ENCODE measurements at regions not wholly inside any gene's neighbourhood (a gene's known extent, or its start where the extent isn't known, plus 50 kb on each side); places are given as distances from the start of the nearest gene placed in this dataset.

DNA sequence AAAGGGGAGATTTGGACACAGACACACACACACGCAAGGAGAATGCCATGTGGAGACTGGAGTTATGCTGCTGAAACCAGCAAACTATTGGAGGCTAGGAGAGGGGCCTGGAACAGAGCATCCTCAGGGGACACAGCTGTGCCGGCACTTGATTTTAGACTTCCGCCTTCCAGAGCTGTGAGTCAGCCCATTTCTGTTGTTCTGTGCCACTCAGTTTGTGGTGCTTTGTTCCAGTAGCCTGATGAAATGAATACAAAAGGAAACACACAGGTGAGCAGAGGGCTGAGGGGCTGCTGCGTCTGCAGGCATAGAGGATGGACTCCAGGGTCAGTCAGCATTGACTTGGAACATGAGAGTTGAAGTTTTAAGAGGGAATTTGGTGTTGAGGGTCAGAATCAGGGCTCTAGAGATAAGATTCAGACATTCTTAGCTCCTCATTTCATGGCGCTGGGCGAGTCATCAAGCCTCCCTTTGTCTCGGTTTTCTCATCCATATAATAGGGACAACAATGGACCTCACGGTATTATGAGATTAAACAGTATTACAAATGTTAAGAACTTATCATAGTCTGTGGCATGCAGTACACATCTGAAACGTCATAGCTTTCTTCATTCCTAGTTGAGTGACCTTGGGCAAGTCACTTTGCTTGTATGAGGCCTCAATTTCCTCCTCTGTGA is 191.0 kb downstream of the MIAT start:
- DNase-seq = no peak

DNA sequence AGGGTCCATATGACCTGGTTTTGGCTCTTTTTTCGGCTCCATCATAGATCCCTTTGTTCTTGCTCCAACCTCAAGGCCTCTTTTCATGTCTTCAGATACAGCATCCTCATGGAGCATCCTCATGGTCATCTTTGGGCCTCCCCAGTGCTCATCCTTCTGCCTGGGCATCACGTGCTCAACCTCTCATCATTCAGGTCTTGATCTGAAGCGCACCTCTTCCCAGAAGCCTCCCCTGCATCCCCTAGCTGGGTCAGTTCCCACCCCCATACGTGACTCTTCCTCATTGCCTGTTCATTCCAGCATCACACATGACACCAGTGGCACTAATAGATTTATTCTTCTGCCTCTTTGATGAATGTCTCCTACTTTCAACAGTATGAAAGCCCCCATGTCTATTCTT is 192.2 kb downstream of the MIAT start:
- no peak for DNase-seq

DNA sequence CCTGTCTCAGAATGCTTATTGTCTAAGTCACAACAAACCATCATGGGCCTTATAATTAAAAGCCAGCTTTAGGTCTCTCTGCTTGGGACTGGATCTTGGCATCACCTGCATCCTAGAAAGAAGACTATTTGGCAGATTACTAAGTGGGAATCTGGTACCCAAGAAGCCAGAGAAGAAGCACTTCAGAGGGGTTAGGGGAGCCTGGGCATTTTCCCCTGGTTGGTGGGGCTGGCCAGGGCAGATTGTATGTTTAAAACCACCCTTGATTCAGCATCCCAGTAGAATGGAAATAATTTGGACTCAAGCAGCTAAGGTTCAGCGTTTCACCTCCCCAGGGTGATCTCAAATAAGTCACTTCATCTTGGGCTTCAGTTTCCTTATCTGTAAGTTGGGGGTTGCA is 193.7 kb downstream of the MIAT start:
- no peak for DNase-seq

DNA sequence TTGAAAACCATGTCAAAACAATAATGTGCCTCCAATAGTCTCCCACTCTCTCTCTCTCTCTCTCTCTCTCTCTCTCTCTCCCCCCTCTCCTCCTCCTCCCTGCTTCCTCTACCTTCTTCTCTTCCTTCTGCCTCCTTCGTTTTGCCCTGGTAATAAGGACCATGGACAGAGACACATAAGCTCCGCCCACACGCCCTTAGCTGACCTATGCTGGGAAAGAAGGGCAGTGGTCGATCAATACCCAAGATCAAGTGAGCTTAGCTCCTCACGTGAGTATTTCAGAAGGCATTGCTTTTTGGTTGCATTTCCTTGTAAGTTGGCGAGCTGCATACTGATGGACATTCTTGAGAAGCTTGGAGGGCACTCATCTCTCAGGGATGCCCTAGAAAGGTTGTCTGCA is 194.8 kb downstream of the MIAT start:
- DNase-seq = no peak

DNA sequence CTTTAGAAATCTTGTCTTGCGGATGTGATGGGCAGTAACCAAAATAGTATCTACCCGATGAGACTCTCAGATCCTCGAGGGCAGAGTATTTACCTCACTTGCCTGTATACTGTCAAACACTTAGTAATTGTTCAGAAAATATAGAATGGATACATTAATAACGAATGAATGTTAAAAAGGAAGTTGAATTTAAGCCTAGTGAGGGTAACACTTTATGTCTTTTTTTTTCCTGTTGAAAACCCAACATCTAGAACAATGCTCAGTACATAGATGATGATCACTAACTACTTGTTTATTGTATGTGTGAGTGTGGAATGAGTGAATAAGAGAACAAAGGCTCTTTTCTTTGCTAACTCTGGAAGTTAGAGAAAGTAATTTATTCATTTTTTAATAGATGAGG is 195.7 kb downstream of the MIAT start:
- no peak for DNase-seq

DNA sequence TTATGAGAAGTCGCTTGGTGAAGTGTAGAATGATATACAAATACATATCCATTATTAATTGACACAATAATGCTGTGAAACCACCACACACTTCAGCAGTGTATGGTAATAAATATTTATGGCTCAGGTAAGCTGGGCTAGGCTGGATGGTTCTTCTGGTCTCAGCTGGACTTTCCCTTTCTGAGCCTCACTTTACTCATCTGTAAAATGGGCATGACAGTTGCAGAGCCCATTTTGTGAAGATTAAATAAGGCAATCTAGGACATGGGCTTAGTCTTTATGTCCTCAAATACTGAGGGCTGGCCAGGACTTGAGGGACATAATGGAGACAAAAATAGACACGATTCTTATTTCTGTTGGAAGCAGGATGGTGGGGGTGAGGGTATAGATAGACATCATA is 196.1 kb downstream of the MIAT start:
- DNase-seq = no peak

DNA sequence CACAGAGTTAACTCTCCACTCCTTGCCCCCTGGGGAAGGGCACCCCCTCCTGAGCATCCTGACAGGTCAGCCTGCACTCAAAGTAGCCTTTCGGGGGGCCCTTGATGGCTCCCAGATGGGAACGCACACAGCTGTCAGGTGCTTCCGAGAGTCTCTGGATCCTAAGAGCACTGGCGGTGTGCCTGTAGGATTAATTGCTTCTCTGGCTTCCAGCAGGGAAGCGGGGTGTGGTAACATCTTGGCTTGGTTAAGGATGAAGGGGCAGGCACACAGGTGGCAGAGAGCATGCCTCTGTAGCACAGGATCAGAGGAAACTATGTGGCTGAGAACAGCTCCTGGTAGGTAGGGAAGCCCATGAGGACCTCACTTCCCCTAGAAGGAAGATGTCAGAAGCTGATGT is 199.8 kb downstream of the MIAT start:
- DNase-seq = no peak

DNA sequence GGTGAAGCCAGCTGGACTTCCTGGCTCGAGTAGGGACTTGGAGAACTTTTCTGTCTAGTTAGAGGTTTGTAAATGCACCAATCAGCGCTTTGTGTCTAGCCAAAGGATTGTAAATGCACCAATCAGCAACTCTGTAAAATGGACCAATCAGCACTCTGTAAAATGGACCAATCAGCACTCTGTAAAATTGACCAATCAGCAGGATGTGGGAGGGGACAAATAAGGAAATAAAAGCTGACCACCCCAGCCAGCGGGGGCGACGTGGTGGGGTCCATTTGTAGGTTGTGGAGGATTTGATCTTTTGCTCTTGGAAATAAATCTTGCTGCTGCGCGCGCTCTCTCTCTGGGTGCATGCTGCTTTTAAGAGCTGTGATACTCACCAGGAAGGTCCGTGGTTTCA is 202.9 kb downstream of the MIAT start:
- no peak for DNase-seq

DNA sequence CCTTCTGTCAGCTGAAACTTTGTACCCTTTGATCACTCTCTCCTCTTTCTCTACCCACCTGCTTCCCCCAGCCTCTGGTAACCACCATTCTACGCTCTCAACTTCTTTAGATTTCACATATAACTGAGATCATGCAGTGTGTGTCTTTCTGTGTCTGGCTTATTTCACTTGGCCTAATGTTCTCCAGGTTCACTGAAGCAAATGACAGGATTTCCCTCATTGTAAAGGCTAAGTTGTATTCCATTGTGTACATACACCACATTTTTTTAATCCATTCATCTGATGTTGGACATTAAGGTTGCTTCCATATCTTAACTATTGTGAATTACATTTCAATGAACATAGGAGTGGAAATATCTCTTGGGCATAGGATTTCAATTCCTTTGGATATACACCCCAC is 207.6 kb downstream of the MIAT start:
- no peak for DNase-seq

DNA sequence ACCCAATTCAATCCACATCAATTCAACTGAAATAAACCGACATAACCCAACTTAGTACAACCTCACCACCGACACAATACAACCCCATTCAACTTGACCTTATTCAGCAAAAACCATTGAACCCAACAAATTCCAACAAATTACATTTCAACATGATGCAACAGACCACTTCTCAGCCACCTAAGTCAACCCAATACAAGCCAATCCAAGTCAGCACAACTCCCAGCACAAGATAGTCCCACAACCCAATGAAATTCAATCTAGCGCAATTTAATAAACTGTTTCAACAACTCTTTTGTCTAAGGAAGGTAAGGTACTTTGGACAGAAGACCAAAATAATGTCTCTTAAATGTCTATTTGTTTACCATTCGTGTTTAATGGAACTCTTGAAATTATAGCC is 226.0 kb downstream of the MIAT start:
- DNase-seq = no peak

DNA sequence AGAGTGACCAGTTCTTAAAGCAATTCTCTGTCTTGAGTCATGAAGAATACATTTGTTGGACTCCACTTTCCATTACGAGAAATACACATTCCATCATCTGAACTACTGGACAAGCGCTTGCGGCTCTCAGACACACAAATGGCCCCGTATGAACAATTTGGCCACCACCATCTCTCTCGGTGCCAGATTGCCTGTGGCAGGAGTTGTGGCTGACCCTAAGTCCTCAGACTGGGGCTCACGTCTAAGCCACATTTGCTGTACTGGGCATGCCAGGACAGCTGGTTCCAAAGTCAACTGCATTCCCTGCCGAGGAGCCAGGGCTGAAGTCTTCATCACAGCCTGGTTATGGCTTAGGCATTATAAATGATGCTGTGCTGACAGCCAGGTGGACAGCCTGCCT is 227.5 kb downstream of the MIAT start:
- DNase-seq = no peak

DNA sequence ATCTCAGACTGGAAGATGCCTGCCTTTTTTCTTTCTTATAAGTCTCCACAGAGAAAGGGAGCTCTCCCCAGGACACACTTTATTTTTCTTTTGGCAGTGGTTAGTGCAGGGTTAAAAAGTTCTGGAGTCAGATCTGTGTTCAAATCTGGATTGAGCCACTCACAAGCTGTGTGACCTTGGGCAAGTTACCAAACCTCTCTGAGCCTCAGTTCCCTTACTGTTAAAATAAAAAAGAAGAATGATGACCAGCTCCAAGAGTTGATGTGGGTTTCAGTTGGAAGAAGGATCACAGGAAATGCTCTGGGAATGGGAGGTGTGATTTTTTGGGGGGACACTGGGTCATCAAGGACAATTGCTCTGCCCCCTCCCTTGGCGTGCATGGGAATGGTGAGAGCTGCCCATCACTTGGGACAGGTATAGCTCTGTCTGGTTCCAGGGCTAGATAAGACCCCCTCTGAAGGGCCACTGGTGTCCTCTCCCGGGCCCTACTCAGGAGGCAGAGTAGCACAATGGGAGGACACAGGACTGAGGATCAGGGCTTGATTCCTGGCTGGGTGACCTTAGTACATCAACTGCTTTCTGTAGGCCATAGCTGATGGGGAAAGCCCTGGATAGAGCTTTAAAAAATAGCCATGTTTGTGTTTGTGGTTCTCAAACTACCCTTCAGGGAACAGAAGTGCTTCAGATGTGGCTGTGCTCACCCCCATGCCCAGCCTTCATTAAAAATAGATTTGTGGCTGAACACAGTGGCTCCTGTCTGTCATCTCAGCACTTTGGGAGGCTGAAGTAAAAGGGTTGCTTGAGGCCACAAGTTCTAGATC is 228.3 kb downstream of the MIAT start:
- DNase-seq = no peak

DNA sequence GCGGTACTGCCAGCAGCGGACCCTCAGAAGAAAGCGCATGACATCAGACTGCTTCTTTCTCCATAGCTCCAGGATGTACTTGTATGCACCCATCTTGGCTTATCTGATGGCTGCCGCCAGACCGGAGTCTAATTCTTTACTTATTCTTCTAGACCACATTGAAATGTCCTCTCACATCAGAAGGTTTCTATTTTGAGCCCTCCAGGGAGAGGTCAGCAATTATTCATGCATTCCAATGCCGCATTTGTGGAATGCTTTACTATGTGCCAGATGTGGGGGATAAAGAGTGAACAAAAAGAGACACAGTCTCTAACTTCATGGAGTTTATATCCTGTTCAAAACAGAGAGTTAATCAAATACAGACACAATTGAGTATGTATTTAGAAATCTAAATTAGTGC is 230.1 kb downstream of the MIAT start:
- no peak for DNase-seq

DNA sequence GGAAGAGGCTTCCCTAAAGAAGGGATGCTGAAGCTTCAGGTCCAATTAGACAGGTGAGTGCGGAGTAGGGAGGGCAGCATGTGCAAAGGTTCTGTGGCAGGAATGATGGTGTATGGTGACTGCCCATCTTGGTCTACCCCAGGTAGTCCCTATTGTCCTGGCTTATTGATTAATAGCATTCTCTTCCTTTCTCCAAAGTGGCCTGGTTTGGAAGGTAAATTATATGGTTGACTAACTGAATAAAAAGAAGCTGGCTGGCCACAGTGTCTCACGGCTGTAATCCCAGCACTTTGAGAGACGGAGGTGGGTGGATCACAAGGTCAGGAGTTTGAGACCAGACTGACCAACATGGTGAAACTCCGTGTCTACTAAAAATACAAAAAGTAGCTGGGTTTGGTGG is 230.5 kb downstream of the MIAT start:
- no peak for DNase-seq

DNA sequence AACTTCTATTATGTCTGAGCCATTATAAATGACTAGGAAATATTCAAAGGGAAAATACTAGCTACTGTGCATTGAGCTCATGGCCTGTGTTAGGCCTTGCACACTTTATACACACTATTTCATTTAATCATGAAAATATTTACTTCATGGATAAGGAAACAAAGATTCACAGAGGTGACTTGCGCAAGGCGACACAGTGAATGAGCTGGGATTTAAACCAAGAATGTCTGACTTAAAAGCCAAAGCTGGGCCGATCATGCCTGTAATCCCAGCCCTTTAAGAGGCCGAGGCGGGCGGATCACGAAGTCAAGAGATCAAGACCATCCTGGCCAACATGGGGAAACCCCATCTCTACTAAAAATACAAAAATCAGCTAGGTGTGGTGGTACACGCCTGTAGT is 231.5 kb downstream of the MIAT start:
- no peak for DNase-seq

DNA sequence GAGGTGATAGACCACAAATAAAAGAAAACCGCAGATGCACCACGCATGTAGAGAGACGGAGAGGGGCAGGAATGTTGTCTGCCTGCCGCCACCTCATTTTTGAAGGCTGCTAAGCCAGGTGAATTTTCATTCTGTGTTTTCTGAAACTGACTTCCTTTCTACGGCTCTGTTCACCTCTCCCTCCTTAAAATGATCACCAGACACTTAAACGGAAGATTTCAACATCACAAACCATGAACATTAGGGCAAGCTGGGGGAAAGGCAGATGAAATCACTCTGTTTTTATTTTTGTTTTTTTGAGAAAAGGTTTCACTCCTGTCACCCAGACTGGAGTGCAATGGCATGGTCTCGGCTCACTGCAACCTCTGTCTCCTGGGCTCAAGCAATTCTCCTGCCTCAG is 232.4 kb downstream of the MIAT start:
- DNase-seq = no peak

DNA sequence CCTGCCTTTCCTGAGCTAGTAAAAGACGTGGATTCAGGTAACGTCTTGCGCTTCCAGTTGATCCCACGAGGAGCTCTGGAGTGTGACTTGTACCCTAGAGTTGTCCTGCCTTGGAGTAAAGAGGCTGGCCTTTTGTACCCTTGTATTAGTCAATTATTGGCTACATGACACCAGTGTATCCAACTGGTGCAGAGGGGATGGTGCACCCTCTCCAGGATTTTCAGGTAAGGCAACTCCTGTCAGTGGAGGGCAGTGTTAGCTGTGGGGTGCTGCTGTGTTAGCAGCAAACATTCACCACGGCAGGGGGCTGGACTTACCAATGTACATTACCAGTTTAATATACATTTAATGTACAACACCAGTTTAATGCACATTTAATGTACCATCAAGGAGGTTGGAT is 233.5 kb downstream of the MIAT start:
- no peak for DNase-seq

DNA sequence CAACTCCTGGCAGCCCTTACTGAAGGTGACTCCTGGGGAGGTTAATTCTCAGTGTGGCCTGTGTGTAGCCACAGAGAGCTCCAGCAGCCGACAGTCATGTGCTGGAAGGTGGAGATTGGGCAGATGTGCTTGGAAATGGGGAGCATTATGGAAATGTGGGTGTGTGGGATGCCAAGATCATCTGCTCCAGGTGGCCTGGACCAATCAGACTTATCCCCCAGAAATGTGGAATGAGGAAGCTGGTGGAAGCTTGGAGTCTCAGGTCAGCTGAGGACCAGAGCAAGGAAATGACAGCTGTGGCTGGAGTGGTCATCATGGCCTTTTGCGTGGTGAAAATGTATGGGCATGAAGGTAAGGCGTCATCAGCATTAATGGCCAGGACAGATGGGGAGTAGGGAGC is 234.0 kb downstream of the MIAT start:
- no peak for DNase-seq

DNA sequence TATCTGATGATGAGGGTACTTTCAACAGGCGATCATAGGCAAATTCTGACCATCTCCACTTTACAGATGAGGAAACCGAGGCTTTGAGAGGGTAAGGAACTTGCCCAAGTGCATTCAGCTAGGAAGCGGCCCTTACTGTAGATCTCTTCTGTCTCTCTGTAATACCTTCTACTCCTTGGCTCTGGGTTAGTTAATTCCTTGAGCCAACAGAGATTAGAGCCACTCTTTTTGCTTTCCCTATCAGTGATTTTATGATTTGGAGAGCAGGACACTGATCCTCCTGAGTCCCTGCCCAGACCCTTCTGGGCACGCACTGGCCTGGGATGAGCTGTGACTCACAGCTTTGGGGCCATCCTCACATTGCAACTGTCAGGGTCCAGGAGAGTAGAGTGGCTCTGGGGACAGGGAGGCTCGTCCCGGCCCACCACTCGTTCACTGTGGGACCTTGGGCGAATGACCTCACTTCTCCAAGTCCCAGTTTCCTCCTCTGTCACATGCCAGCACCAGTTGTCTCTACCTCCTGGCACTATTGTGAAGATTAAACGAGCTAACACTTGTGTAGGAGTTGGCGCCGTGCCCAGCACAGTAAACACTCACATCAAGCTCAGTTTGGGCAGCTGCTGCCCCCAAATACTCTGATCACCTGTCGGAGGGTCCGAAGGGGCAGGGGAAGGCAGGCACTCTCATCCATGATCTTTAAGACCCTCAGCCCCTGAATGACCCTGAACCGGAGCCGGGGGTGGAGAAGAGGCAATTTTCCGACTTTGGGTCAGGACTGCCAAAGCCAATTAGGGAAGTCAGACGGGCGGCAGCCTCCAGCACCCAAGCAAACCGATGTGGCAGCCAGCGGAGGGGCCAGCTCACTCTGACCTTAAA is 235.0 kb downstream of the MIAT start:
- DNase-seq = no peak

DNA sequence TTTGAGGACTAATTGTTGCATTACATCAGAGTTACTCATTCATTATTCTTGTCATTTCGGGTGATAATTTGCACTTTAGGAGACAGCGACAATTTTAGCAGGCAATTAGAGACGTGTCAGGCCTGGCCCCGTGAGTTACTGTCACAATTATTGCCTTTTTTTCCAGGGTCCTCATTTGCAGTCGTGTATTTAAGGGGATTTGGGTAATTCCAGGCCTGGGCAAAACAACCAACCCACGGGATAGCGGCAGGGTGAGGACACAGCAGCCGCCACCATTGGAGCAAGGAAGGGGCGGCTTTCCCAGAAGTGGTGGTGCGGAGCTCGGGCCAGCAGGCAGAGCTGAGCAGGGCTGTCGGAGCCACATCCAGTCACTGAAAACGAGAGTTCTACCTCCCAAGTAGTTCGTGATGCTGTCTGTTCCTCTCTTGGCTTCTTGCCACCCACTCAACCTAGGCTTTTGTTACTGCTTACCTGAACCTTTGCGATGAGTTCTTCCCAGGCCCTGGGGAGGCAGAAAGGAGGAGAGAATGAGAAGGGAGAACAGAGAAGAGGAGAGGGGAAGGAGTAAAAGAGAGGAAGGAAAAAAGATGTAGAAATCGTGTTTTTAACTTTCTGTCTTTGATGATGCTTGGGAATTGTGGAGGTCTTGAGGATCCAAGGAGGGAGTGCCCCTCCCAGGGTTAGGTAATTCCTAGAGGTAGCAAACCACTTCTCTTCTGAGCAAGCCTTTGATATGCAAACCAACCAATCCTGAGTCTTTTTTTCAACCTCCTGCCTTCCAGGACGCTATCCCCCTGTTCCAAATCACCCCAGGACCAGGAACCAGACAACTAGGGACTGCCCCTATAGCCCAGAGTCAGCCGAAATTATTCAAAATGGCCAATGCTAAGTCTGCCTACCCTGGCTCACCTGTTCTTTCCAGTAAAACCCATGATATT is 236.1 kb downstream of the MIAT start:
- no peak for DNase-seq

DNA sequence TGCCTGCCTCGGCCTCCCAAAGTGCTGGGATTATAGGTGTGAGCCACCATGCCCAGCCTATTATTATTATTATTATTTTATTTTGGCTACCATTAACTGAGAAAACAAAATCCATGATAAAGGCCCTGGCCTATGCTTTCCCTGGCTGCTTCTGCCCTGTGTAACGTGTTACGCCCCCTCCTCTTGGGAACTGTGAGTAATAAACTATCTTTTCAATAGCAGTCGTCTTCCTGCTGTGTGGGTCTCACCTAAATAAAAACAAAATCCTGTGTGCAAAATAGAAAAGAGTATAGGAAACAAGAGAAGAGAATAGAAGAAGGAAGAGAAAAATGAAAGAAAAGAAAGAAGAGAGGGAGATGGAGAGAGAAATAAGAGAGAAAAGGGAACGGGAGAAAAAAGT is 237.0 kb downstream of the MIAT start:
- DNase-seq = no peak

DNA sequence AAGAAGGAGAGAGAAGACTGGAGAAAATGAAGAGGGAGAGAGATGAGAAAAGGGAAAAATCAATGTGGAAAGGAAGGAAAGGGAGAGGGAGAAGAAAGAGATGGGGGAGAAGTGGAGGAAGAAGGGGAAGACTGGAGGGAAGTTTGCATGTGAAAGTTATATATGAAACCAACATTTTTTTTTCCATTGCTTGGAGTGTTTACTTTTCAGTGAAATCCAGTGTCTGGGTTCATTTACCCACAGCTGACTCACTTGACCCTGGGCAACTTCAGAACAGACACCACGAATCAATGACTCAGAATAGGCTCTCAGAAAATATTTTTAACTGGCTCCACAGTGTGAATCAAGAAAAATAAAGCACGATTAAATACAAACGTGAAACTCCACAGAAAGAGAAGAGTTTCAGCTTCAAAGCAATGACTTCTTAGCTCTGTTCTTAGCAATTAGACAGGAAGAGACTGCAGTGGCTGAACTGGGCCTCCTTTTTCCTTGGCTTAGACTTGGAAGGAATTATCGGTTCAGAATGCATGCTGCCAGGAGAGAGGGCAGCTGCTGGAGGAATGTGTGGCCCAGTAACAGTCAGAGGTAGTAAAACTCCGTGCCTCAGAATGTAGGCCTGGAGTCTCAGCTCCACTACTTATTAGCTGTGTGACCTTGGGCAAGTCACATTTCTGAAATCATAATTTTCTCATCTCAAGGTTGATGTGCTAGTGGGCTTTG is 237.5 kb downstream of the MIAT start:
- DNase-seq = no peak
